GM18520 (cell line): ENCODE measurements at regions not wholly inside any gene's neighbourhood (a gene's known extent, or its start where the extent isn't known, plus 50 kb on each side); places are given as distances from the start of the nearest gene placed in this dataset.

Source experiments
- ATAC-seq: cut with Tn5 transposase; IDR thresholded peaks from one replicate; pipeline ENCODE4 v1.9.1; 2021; ENCODE audit not compliant: unreplicated experiment

DNA sequence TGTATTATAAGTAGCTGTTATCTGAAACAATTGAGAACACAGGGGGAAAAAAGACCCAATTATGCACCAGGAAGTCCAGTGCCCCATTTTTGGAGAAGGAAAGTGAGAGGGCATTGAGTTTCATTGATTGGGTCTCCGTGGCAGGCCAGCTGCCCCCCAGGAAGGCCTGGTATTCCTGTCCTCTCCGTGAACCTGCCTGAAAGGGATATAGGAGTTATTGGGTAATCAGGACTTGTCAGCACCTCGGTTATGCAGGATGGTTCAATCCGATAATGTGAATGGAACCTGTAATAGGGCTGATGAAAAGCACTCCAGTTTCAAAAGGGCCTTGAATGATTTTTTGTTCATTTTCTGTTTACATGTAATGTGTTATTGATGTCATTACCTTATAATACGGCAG, 122.0 kb upstream of the RARB start:
- no peak for ATAC-seq

GRCh38 chr3:25306705-25307104, 121.4 kb upstream of the RARB start:
- ATAC-seq, result no peak

DNA sequence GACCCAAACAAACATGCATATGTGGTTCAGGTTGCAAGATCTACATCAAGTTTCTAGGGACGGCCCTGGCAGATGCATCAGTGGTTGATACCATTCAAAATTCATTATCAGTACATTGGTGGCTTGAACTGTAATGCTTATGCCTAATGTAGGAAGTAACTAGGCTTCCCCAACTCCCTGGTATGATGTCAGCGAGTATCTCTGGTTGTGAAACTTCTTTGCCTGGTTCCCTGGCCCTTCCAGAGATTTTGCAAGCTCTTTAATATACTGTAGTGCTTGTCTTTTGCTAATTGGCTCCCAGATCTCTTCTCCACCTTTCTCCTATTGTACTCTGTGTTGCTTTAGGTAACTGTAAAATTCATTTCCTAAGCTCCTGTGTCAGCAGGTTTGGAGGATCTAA, 114.8 kb upstream of the RARB start:
- no peak for ATAC-seq

- no peak for ATAC-seq
These were observed 103.0 kb upstream of the RARB start for GRCh38 chr3:25324954-25325655.

DNA sequence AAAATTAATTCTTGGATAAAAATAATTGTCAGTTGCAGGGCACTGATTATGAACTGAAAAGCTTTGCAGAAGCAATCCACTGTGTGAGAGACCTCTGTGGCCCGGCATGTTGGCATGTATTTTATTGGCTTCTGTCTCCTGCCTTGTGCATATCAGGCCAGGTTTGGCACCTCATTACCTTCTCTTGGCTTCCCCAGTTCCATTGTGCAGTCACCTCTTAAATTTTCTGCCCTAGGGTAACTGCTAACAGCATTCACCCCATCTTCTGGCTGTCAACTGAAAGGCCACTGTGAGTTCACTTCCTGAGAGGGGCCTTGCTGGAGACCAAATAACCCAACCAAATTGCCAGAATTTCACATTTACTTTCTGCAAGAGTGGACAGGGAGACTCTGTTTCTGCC, 92.7 kb upstream of the RARB start:
- ATAC-seq, result no peak

DNA sequence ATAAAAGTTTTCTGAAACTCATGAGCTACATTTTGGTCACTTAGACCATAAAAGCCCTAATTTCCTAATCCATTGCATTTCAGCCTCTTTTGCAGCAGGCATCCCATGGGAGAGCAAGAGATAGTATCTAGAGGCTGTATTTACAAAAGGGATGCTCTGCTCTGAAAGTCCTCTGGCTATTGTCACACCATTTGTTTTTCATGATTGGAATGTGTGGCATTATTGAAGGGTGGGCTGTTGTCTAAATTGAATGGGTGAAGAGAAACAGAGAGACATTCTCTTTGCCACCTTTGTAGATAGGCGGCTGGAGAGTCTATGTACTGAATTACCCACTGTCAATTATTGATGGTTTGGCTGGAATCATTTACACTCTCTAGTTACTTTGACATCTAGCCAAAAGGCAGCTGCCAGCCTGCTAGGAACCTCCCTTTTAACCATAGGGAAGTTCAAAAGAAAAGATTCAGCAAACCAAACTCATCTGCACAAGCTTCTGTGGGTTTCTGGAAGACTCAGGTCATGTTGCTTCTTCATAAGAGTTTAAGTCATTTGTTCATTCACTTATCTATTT, 89.8 kb upstream of the RARB start:
- ATAC-seq, result no peak

- no peak for ATAC-seq
These were observed 88.8 kb upstream of the RARB start for GRCh38 chr3:25339225-25339624.

- no peak for ATAC-seq
These were observed 83.4 kb upstream of the RARB start for GRCh38 chr3:25344670-25345069.

DNA sequence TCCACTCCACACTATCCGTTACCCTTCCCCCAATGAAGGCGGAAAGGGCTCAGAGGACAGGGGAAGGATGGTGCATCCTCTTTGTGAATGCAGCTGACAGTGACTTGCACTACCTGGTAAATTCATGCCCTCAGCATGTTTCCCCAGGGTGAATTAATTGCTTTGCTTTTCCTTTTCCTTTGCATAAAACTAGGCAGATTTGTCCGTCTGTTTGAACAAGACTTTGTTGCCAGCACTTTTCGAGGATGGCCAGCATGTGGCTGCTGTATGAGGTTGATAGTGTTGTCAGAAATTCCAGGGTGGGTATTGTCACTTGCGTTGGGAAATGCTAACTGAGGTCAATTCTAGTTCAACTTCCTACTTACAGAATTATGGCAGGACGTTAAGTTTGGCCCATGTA, 79.0 kb upstream of the RARB start:
- no peak for ATAC-seq

- ATAC-seq, result no peak
These were observed 78.0 kb upstream of the RARB start for GRCh38 chr3:25349828-25350724.

DNA sequence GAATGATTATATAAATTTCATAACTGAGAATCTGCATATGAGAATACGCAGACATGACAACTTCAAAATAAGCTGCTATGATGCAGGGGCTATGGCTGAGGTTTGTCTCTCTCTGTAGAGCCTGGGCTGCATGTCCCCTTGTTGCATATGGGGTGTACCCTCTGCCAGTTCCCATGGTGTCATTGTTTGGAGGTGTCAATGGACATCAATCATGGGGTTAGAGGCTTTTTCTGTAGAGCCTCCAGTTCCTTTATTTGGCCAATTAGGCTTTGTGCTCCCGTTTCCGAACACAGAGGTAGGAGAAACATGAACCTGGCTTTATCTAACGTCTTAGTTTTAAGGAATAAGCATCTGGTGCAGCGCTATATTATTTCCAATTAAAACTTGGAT, 77.3 kb upstream of the RARB start:
- ATAC-seq, result no peak

GRCh38 chr3:25354071-25354470, 74.0 kb upstream of the RARB start:
- ATAC-seq, result no peak

- no peak for ATAC-seq
These were observed 72.8 kb upstream of the RARB start for GRCh38 chr3:25355034-25355885.

DNA sequence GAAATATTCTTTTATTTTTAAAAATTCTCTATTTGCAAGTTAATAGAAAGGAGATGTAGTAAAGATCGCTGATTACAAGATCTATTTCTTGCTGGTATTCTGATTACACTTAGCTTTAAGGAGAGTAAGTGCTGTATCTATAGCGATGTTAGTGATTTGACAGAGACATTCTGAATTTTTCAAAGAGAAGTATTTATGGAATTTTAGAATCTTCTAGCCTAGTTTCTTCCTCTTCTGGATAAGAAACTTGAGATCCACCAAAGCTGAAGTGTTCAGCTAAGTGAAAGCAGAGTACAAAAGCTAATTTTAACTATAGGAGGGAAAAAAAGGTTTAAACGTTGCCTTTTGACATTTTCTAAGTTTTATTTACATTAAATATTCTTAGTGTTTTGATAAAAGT, 72.1 kb upstream of the RARB start:
- no peak for ATAC-seq

DNA sequence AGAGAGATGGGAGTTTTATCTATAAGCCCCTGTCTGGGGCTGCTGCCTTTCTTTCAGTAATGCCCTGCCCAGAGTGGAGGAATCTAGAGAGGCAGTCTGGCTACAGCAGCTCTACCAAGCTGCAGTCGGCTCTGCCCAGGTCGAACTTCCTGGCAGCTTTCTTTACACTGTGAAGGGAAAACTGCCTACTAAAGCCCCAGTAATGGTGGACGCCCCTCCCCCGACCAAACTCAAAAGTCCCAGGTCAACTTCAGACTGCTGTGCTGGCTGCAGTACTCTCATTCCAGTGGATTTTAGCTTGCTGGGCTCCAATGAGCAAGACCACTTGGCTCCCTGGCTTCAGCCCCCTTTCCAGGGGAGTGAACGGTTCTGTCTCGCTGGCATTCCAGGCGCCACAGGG, 65.9 kb upstream of the RARB start:
- no peak for ATAC-seq

- no peak for ATAC-seq
These were observed 62.4 kb upstream of the RARB start for GRCh38 chr3:25365636-25366035.

GRCh38 chr3:25367025-25367424, 61.0 kb upstream of the RARB start:
- no peak for ATAC-seq

- no peak for ATAC-seq
These were observed 55.9 kb upstream of the RARB start for GRCh38 chr3:25372167-25372566.

DNA sequence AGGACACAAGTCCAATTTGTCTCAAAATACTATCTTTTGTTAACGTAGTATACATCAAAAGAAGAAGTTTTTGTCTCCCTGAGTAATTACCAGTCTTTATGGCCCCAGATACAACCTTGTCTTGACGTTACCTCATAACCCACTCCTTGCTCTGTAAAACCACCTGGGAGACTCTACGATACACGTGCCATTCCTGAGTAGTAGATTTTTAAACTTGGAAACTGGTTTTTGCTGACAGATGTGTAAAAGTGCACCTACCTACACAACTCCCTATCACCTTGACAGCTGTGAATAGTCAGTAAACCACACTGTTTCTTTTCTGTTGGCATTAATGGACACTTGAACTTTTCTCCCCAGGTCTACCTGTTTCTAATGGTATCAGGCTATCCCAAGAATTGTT, 51.7 kb upstream of the RARB start:
- no peak for ATAC-seq

- ATAC-seq, result no peak
These were observed 51.0 kb upstream of the RARB start for GRCh38 chr3:25377042-25377441.
